ENCODE measurements at regions not wholly inside any gene's neighbourhood (a gene's known extent, or its start where the extent isn't known, plus 50 kb on each side); places are given as distances from the start of the nearest gene placed in this dataset.

DNA sequence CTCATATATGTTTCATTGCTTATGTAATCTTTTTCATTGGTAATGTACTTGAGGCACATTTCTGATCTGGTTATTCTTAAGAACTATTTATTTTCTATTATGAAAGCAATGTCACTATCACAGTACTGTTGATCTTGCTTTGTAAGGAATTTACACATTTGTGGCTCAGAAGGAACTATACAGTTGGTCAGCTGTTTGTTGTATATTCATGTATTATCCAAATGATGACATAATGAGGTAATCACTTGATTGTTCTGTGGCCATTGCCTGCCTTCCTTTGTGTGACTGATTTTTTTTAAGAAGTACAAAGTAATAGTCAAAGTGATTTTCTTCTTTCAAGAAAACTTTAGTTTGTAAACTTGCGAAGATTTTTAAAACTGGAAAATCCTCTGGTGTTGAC lies 399.9 kb downstream of the TMEM161B start:
- DNase-seq: no peak

DNA sequence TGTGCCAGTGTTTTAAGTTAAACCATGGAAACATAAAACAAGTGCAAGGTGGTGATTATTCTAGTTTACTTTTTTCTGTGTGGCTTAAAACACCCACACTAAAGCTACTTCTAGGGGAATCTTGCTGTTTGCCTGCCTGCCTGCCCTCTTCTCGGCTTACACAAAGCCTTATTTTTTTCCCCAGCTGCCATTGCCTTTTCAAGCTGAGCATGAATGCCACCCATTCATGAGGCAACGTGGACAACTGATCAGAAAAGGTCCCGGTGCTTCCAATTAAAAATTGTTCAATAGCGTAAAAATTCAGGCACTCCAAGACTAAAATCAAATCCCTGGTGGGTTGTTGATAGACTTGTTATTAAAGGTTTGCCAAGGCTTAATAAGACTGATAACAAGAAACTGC lies 401.4 kb downstream of the TMEM161B start:
- DNase-seq: no peak

DNA sequence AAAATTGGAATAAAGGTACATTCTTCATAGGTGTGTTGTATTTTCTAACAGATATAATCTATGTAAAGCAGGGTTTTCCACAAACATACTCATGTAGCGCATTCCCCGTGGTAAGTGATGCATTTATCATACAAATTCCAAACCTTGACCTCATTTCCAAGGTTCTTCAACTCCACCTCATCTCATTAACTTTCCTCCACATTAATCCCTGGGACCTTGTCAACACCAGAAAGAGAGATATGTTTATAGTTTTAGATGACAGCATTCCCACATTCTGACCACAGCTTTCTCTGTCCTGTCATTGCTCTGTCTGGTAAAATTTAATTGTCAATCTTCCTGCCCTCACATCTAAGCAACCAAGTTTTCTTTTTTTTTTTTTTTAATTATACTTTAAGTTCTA lies 415.1 kb downstream of the TMEM161B start:
- DNase-seq: no peak

DNA sequence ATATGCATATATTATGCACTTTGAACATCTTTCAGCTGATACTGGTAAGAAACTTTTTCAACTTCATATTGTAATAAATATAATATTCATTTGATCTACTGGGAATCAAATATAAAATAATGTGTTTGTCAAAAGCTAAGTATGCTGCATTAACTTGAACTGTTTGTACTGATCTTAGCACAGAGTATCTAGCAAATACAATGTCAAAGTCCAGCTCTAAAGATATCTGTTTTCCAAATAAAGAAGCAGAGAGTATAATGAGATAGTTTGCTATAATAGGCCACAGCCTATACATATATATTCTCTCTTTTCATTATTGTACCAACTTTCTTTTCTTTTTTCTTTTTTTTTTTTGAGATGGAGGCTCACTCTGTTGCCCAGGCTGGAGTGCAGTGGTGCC lies 417.0 kb downstream of the TMEM161B start:
- no peak for DNase-seq

DNA sequence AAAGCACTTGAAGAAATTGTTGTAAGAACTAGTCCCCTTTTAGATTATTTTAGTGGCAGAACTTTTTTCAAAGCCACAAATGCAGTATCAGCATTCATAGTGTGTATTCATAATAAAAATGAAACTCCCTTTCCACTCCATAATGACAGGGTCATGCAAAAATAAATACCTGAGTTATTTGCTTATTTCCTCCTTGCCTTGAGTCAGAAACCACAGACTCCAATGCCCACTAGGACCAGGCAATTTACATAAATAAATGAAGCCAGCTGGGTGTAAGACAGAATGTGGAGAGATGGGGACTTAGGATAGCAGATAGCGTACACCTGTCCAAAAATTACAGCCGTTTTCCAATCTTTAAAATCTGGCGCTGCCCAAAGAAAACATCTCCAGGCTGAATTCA lies 417.8 kb downstream of the TMEM161B start:
- no peak for DNase-seq

DNA sequence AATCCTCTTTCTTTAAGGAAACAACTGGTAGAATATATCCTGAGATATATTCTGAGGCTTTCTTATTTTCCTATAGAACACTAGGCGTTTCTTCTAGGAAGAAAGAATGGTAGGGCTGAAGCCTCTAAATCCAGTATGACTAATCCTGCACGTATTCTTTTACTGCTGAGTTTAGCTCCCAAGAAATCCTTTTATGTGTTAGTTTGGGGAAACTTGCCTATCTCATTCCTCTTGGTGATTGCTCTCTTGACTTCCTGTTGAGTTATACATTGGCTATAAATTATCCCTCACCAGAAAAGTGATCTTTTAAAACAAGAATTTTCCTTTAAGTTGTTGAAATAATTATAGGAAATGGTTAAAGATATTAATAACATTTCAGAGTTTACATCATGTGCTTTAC lies 422.9 kb downstream of the TMEM161B start:
- DNase-seq: no peak

DNA sequence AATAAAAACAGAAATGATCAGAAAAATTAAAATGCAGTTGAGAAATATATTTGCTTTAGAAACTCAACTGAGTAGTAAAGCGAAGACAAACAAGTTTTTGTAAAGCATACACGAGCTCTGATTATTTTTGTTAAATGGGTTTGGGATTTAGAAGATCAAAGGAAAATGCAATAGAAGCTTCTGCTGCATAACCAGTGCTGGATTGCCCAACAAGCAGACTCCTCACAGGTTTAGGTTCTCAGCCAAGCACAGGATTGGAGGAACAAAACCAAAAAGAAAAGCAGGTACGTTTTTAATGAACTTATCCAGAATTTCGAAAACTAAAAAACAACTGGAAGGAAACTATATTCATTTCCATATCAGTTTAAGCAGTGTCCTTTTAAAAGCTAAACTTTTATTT lies 423.8 kb downstream of the TMEM161B start:
- DNase-seq: no peak

DNA sequence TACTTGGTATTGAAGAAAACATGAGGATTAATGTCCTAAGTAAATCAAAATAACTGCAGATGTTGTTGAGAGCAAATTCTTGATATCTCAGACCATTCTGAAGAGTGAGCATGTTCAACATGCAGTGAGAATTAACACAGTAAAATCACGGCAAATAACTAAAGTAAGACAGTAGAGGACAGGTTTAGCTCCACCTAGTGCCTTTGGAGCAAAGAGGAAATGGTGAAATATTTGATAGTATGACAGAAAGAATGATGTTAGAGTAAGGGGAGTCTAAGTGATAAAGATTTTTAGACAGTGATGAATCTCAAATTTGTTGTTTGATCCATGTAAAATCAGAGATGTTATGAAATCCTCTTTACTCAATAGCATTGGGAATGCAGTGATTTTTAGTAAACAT lies 424.2 kb downstream of the TMEM161B start:
- no peak for DNase-seq

DNA sequence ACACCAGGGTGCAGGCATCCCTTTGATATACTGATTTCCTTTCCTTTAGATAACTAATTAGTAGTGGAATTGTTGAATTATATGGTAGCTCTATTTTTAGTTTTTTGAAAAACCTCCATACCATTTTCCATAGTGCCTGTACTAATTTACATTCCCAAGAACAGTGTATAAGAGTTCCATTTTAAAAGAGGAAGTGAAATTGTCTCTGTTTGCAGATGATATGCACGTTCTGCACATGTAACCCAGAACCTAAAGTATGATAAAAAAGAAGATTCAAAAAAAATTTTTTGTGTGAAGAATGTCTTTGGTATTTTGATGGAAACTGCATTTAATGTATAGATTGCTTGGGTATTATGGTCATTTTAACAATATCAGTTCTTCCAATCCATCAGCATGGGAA lies 424.0 kb upstream of the CCNH start:
- no peak for DNase-seq

DNA sequence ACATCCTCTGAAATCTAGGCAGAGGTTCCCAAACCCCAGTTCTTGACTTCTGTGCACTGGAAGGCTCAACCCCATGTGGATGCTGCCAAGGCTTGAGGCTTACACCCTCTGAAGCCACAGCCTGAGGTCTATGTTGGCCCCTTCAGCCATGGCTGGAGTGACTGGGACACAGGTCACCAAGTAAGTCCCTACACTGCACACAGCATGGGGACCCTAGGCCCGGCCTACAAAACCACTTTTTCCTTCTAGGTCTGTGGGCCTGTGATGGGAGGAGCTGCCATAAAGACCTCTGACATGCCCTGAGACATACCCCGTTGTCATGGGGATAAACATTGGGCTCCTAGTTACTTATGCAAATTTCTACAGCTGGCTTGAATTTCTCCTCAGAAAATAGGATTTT lies 418.8 kb upstream of the CCNH start:
- DNase-seq: no peak

DNA sequence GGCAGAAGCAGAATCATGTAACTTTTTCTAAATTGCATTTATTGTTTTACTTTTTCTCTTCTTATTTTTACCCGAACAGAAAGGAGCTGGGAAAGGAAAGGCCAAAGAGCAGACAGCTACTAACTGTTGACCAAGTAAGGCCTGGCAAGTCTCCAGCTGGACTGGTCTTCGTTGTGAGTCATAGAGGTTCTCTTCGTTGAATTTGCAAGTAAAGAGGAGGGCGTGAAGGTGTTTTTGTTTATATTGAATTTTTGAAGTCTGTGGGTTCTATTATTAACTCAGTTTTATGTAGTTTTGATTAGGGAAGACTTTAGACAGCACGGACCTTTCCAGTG lies 416.5 kb upstream of the CCNH start:
- DNase-seq: no peak

DNA sequence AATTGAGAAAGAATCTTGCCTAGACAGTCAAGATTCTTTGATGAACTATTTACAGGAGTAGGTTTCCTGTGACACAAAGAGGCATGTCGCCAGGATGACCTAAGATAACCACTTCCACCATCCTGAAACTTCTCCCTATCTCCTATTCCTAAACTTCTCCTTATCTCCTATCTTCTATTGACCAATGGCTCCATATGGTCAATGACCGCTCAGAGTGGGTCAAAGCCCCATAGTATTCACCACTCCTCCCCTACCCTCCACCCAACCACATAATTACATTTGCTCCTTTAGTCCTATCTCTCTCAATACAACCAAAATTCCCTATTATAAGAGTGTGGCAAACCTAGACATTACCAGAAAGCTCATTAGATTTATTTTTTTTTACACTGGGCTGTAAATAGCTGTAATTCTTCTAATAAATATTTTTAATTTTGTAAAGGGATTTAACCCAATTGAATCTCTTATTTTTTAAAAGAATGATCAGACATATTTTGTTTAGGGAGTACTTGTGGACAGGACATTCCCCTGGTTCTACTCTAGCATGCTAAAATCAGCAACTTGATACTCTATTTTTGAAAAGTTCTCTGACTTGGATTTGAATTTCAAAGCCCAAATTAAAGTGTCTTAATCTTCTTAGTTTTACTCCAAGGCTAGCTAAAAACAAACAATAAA lies 416.0 kb upstream of the CCNH start:
- no peak for DNase-seq

DNA sequence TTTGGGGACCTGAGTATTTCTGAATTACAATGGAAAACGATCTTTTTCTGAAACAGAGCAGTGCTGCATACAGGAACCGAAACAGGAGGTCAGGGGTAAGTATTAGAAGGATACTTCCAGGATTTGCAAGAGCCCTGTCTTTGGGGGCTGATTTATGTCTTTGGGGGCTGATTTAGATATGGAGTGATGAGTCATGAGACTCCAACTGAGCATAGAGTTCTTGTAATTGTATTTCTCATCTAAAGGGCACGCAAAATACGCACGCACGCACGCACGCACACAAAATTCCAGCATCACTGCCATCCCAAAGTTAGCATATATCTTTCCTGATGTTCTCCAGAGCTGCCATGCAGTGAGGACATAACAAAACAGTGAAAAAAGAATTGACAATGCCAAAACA lies 414.8 kb upstream of the CCNH start:
- no peak for DNase-seq

DNA sequence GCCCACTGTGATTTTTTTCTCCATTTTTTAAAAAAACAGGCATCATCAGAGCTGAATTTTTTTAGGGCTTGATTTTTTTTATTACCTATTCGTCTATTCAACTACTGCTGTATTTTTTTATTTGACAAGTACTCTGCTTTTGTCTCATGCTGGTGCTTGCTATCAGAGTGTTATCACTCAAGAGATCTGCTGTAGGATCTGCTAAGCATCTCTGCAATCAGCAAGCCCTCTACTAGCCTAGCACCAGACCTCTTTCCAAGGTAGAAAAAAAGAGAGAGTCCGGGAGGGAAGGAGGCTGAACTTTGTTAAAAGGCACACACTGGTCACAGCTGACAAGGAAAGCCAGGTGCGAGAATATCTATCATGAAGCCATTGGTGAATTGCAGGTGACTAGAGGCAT lies 413.8 kb upstream of the CCNH start:
- no peak for DNase-seq

DNA sequence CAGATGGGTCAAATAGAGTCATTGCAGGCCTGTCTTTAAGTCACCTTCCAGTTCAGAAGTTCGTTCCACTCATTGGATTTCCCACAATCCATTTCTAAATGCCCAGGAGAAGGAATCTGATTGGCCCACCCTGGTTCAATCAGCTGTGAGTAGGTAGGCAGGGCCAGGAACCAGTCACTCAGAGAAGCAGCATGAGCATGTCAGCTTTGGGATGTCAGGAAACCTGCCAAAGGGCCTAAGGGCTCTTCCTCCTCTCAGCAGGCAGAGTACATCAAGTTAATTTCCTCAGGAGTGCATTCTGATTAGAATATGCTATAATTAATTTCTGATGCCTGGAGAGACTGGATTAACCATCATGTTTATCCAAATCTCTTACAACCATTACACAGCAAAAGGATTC lies 412.9 kb upstream of the CCNH start:
- DNase-seq: no peak

DNA sequence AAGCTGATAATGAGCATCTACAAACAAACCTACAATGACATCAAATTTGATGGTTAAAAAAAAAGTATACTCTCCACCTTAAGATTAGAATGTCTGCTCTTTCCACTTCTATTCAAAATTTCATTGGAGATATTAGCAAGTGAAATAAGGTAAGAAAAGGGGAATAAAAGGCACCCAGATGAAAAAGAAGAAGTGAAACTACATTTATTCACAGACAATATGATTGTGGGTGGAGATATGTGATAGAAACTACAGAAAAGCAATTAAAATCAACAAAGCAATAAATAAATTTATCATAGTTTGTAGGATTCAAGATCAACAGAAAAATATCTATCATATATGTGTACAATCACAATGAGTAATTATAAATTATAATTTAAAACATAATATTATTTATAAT lies 395.1 kb upstream of the CCNH start:
- no peak for DNase-seq

DNA sequence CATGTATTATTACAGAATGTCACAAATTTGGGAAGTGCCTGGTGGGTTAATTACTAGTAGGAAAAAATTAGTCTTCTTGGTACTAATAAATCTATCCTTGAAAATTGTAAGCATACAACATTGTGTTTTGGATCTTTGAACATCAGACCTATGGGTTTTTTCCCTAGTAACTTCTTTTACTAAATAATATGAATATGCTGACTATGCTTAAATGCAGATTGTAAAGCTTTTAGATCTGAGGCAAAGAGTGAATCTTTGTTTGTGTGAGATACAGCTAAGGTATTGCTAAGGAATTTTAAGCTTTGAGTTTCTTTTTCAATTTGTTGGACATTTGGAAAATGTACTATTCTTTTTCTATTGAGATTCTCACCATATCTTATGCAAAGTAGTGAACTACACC lies 390.6 kb upstream of the CCNH start:
- no peak for DNase-seq

DNA sequence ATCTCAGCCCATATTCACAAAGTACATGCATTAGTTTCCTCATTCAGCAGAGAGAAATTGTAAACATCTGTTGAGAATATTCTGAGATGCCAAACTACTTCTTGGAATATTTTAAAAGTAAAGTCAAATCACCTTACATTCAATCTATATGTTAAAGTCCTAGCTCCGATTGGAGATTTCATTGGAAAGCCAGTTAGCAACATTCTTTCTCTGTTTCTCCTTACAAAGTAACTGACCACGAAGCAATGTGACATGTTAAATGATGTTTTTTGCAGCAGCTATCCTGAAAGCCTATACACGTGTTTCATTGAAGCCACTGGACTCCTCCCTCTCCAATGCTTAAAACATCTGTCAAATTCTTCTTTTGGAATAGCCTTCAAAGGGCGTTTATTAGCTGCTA lies 379.1 kb upstream of the CCNH start:
- DNase-seq: no peak

DNA sequence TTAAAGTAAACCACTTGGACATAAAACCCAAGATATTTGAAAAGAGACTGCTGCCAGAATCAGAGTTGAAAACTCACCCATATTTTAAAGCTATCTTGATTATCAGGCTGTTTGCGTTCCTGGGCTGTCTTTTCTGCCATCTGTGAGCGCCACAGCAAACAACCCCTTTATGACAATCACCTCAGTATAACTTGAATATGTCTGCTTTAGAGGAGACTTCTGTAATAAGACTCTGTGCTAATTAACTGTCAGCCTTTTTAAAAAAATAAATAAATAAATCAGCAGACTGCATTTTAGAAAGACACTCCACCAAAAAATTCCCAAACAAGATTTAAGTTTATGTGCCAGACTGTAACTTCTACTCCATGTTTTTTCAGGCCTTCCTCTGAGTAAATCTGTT lies 375.7 kb upstream of the CCNH start:
- DNase-seq: no peak

DNA sequence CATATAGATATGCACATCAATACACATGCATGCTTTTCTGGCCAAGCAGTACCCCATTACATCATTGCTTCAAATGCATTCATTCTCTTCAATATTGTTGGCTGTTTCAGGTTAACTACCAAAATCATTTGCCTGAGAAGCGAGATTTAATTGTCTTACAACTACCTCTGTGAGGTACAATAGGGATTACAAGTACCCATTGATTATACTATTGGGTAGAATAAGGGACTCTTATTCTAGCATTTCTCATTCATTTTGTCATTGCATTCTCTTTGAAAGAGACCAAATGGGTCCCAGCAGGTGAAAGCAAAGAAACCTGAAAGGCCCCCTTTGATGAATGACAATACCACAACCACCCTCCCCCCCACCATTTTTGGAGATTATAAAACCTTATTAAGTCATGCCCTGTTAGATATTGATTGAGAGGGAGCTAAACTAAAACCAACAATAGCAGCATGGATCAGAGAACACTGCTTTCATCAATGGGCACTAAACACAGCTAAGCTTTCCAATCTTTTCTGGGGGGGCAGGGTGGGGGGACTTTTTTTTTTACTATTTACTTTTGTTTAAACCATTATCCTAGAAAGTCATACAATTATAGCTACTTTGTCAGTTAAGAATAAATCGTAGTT lies 375.0 kb upstream of the CCNH start:
- no peak for DNase-seq

DNA sequence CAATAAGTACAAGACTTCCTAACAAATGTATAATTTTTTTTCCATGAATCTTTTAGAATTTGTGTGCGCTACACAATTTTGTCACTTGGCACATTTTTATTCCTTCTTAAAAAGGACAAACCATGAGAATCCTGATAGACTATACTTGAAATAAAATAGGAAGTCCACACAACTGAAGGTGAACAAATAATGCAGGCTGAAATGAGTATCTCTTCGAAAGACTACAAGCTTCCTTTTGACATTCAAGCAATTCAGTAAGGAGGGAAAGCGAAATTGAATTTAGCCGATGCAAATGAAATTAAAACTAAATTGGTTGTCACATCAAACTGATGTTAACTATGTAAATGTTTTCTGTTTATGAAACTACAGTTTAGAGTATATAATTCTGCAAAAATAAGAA lies 374.4 kb upstream of the CCNH start:
- no peak for DNase-seq

DNA sequence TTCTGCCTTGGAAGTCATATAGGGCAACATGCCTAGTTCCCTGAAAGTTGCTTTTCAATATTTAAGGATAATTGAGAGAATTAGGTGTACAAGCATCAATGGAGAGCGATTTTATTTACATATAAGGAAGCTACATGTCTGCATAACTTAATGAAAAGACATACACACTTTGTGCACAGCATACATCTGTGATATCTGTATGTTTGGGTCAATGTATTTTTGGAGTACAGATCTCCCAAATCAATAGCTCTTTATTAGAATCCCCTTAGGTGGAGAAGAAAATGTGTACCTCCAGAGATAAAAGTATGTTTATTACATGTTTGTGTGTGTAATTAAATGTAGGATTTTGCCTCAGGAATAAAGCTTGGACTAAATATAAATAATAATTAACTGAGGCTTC lies 373.7 kb upstream of the CCNH start:
- DNase-seq: no peak

DNA sequence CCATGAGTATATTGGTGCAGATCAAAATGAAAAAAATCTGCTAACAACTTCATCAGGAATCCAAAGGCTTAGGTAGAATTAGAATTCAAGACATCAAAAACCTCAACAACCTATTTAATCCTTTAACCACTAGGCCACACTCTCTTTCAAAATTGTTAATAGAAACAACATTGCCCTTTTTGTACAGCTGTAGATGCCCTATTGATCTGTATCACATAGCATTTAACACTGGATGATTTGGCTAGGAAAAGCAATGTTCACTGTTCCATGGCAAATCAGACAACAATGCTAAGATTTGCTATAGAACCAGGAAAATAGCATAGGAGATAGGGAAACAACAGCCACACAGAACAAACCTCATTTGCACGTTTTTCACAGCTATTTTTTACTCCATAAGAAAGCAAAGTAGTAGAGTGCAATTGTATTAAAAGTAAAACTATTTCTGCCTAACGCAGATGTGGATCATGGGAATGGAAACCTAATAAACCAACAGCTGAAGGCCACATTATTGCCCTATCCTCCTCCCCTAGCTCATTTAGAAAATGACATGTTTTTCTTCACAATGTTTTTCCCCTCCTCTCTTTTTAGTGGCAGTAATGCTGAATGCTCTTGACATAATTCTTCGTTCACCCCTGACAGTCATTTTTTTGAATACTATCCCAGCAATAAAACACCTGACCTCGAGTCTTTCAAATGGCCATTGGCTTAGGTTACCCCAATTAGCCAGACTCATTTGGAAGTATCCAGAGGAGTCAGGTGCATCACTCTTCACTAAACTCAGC lies 373.0 kb upstream of the CCNH start:
- no peak for DNase-seq

DNA sequence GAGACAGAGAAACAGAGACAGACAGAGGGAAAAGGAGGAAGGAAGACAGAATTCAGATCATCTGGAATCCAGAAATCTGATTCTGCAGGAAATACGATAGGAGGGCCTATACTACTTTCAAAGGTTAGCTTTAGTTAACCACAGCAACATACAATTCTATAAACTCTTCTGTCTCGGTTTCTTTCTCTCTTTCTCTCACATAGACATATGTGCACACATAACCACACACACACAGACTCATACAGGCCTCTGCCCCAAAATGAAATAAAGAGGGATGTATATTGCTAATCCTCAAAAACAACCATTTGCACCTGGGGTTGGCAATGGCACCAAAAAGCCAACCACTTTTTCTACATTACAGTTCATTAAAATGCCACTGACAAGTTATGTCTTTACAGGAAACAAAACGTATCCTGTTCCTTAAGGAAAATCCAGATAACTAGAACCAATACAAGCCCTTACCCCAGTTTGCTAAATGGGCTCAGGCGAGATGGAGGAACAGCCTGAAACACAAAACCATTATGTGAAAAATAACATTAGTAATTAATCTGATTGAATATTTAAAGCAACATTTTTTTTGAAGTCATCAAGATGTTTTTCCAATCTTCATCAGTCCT lies 372.3 kb upstream of the CCNH start:
- DNase-seq: no peak

Data from eye (tissue), 1 donor.